HG02870 (cell line): ENCODE measurements at regions not wholly inside any gene's neighbourhood (a gene's known extent, or its start where the extent isn't known, plus 50 kb on each side); places are given as distances from the start of the nearest gene placed in this dataset.

Experiments used
- ATAC-seq: cut with Tn5 transposase; IDR thresholded peaks from one replicate; pipeline ENCODE4 v1.9.1; 2021; ENCODE audit warnings: mild to moderate bottlenecking, moderate library complexity; ENCODE audit not compliant: unreplicated experiment

DNA sequence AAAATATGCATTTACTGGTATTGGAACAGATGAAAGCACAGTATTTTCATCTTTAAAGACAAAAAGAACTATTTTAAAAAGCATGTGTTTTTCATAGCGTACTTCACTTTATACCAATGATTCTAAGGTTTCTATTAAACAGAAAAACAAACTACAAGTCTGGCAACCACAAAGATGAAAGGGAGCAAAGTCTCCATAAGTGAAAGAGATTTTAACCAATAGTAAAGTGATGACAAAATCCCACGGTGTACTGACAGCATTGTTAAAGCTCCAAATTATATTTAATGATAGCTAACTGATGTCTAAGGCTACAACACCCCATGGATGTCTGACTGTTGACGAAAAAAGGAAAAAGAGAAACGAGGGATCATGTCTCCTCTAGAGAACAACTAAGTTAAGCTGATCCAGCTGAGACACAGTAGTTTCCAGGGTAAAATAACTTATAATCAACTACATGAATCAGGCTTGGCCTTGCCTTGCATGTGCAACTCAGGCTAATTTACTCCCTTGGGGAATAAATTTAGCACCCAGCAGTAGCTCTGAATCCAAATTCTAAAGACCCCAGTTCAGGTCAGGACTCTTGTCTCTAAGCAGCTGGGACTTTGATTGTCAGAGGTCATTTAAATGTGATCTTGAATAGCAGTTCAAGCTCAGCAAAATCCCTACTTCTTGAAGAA is 56.0 kb upstream of the TAB2 start:
- ATAC-seq = no peak

DNA sequence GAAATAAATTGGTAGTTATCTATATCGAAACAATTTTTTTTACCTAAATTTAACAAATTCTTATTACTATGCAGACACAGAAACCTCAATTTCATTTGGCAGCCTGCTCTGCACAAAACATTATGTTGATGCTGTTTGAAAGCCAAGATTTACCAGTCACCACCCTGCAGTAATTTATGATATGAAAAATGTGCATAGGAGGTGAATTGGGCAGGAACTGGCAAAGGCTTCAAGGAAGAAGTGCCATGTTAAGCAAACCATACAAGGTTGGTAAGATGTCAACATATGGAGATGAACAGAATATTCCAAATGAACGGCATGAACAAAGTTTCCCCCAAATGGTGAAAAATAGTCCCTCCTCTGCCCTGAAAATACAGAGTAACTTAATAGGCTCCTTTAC is 54.2 kb upstream of the TAB2 start:
- ATAC-seq = no peak

DNA sequence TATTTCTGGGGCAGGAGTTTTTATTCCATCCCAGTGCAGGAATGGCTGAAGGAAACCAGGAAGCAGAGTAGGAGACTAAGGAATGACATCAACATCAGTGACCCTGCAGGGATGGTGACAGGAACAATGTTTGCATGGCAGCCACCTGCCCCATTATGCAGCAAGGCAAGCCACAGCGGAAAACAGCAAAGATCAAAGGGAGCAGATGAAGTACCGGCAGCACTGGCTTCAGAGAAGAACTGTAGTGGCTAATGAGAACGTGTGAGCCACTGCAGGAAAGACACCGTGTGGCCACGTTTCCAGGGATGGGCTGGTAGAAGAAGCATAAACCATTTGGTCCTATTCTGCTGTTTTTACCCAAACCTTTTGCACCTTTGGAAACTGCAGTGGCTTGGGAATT is 52.9 kb upstream of the TAB2 start:
- no peak for ATAC-seq

DNA sequence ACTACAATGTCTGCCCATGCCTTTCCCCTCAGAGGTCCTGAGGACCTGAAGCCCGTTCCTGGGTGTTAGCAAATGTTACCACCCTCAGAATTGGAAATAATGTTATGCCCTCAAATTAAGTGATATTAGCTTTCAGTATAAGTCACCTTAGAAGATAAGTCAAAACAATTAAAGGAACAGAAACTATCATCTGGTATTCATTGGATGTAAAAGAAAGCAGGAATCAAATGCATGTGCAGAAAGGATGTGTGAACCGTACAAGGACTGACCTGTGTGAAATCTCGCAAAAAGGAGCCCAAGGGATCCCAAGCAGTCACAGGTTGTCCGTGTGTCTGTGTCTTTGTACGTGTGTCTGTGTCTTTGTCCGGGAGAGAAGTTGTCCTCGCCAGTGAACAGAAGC is 51.6 kb upstream of the TAB2 start:
- ATAC-seq = no peak

DNA sequence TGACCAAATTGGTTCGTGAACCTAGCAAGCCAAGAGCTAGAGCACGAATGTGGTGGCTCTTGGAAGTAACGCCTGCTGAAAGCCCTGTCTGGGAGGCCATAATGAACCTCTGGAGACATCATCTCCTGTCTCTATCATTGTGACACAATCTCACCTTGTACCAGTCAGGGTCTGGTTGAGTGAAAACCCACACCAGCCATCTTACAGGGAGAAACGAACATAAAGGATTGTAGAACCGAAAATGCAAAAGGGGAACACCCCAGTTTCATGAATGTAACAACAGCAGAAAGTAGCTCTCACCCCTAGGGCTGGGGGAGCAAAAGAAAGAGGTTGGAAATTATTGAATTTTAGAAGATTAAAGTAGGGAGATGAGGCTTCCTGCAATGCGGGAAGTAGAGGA is 50.9 kb upstream of the TAB2 start:
- ATAC-seq = peak; percentile 84

DNA sequence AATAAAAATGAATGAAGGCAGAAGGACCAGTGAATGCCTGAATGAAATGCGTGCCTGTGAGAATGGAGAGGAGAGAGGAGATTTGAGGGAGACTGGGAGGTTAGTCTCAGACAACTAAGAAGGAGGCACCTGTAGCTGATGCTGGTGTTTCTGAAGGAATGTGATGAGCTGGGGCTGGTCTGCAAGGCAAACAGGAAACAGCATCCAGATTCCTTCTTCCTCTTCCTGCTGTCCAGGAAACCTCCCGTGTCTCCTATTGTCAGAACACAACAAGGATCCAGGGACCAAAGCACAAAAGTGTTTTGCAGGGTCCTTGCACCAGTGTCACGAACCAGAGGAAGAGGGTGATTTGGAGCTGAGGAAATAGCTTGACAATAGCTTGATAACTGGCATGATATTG is 50.4 kb upstream of the TAB2 start:
- ATAC-seq = no peak

DNA sequence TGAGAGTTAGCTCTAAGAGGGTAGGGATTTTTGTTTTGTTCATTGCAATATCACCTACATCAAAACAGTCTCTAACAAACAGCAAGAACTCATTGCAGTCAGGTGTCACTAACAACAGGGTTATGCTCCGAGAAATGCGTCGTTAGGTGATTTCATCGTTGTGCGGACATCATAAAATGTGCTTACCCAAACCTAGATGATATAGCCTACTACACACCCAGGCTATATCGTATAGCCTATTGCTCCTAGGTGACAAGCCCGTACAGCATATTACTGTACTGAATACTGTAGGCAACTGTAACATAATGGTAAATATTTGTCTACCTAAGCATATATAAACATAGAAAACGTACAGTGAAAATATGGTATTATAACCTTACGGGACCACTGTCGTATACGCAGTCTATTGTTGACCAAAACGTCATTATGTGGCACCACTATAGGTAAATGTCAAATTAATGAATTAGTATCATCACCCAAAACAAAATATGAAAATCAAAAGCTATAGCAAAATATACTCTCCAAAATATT is 49.9 kb upstream of the TAB2 start:
- no peak for ATAC-seq
